ENCODE measurements at regions not wholly inside any gene's neighbourhood (a gene's known extent, or its start where the extent isn't known, plus 50 kb on each side); places are given as distances from the start of the nearest gene placed in this dataset.

DNA sequence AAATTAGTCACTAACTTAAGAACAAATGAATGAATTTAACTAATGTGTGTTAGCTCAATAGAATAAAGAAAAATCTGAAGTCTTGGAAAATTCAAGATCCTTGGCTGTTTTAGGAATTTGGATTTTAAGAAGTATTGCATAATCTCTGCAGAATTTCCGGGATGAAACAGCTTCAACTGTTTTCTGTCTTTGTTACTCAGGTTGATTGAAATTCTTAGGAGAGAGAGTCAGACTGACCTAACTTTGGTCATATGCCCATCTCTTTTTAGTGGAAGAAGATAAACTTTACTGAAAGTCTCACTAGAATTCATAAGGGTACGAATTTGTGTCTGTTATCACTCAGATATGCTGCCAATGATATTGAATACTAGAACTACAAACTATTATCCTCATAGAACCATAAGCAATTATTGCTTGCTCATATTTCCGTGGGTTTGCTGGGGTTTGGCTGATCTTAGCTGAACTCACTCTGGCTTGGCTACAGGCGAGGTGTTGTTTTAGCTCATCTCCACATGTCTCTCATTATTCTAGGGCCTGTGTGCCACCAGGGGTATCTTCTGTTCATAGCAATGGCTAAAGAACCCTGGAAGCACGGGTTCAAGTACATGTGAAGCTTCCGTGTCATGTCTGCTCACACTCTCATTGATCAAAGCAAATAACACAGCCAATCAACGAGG, 257.4 kb upstream of the NOVA1 start:
- TF ChIP-seq POLR2A (IDR thresholded peaks at IDR 0.05; ENCODE audit: low read length) (no peak), GATA1 (IDR thresholded peaks at IDR 0.05; ENCODE audit: low read depth, low read length) (no peak)
